Pons (tissue), 1 donor: ENCODE measurements at regions not wholly inside any gene's neighbourhood (a gene's known extent, or its start where the extent isn't known, plus 50 kb on each side); places are given as distances from the start of the nearest gene placed in this dataset.

Experiments
- DNase-seq: peaks from one replicate; pipeline ENCODE4 v3.0.0-alpha.2; 2016; ENCODE audit warnings: low spot score

GRCh38 chr5:13567819-13568218 is 376.7 kb downstream of the DNAH5 start:
- no peak for DNase-seq

GRCh38 chr5:13566871-13567339 is 377.6 kb downstream of the DNAH5 start:
- no peak for DNase-seq

- no peak for DNase-seq
Measured at GRCh38 chr5:13558408-13558807, 386.1 kb downstream of the DNAH5 start.

DNA sequence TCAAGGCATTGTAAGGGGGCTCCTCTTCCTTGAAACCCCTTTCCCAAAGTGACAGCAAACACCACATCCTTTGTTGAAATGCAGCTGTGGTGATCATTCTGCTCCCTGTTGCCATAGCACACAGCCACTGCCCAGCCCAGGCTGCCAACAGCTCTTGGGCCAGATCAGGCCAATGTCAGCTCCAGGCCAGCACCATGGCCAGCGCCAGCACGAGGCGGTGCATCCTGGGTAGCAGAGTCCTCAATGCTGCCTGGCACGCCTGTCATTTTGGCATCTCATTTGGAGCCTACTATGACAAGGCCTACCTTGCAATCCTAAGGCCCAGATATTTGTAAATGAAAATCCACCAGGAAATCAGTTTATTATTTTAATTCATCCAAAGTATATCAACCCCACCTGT is 390.6 kb downstream of the DNAH5 start:
- DNase-seq: no peak

DNA sequence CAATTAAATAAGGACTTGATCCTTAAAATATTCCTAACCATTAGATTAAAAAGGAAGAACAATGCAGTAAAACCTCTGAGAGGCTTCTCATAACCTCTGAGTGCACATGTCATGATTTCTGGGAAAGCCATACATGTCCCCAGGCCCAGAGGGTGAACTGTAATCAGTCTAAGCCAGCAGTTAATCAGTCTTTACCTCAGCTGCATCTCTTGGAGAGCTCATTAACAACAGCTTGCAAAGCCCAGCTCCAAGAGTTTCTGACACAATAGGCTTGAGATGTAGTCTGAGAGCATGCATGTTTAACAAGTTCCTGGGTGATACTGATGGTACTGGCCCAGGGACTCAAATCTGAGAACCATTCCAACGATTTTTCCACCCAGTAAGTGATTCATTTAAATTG is 392.1 kb downstream of the DNAH5 start:
- DNase-seq: no peak

GRCh38 chr5:13551645-13552044 is 392.8 kb downstream of the DNAH5 start:
- no peak for DNase-seq

DNA sequence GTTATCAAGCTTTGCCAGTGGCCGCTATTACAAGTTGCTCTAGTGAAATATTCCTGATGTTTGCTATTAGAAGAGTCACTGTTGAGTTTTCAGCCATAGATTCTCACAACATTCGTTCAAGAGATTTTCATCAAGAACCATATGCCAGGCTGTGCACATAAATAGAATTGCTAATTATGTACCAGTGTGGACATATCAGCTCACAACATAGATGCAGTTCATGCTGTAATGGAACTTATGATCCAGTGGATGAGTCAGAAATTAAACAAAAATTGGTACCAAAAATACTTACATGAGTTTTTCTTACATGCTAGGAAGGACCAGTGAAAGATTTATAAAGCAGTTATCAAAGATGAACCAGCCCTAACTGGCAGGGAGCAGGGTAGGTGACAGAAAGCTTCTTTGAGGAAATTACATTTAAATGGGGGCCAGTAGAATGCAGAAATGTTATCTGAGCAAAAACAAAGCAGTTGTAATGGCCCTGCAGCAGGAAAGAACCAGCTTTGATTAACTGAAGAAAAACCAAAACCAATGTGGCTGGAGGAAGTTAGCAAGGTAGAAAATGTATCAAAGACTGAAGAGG is 404.2 kb downstream of the DNAH5 start:
- no peak for DNase-seq

DNA sequence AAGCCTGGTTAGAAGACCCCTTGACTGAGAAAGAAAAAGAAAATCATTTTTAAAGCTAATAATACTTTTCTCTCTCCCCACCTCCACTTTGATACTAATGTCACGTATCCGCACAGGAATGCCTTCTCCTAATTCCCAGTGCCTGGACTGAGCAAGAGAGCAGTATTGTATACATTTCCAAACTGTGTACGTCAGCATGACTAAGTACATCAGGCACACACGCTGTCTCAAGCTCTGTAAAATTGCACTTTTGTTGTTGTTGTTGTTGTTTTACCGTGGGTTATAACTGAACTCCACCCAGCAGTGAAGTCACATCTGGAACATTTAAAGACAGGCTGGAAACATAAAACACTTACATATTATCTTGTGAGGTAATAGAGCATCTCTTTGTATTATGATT is 407.6 kb downstream of the DNAH5 start:
- no peak for DNase-seq

DNA sequence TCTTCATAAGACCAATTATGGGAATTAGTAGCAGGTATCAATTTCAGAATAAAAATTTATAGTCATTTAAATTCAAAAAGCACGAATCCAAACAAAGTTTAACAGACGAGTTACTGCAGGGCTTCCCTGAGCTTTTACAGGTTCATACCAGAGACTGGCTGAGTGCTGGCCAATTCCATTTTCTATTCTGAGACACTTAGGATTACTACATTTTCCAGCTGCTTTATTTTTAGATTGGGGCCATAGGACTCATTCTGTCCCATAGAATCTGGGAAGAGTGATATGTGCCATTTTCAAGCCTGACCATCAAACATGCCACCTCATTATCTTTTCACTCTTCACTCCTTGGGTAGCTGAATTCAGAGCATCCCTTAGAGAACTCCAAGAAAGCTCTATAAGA is 410.7 kb downstream of the DNAH5 start:
- no peak for DNase-seq

DNA sequence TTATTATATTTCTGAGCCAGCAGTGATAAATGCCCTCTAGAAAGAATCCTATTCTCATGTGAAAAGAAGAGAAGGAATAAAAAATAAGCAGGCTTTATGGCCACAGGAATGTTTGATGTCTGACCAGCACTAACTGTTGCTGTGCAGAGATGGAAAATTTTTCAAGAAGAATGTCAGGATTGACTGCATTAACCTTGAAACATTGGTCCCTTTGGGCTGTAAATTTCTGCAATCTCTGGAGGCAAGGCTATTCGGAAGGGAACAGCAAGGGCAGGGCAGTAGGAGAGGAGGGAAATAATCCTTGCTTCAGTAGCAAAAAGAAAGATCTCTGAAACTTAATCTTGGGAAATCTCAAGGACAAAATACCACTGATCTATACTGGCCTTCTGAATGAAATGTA is 415.2 kb downstream of the DNAH5 start:
- no peak for DNase-seq

- DNase-seq: no peak
Measured at GRCh38 chr5:13524936-13525335, 419.6 kb downstream of the DNAH5 start.

DNA sequence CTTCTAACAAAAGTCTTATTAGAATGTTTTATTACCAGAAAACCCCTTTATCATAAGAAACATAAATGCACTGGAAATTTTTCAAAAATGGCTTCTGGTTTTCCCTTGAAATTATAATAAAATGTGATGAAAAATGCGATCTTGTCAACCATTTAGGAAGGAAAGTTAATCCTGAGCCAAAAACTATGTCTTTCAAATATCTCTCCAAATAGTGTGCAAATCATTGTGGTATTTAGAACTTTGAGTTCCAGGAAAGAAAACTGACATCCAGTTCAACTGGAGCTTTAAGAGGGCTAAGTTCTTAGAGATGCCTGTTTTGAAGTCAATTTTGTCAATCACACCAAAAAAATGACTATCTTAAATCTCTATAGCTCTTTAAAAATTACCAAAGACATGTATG is 425.4 kb downstream of the DNAH5 start:
- DNase-seq: no peak

- DNase-seq: no peak
Measured at GRCh38 chr5:13516195-13516594, 428.3 kb downstream of the DNAH5 start.

DNA sequence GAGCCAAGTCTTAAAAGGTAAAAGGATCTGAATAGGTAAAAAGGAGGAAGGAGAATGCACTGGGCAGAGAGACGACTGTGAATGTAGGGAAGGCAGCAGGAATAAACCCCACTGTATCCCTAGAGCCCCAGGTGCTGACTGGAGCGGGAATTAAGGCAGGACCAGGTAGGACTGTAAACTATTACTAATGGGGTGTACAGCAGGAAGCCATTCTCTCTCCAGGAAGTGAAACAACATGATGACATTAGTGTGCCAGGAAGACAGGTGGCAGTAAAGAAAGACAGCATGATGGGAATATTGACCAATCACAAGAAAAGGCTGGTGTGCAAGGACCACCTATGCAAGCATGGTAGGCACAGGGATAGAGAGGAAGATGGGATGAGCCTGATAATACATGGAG is 433.0 kb downstream of the DNAH5 start:
- no peak for DNase-seq

- no peak for DNase-seq
Measured at GRCh38 chr5:13510616-13511015, 433.9 kb downstream of the DNAH5 start.

DNA sequence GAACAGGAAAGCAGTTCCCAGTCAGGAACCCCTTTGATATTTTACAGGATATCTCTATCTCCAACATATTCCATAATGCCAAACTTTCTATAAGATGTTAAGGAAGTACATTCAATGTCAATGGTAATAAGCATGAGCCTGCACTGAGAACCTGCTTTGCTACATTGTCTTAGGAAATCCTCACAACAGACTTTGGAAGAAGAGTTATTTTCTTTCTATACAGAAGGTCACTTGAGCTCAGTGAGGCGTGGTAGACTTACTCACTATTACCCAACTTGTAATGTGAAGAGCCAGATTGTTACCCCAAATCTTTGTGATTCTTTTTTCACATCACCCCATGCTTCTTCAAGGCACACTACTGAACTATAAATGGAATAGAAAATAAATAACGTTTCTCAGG is 435.9 kb downstream of the DNAH5 start:
- no peak for DNase-seq

GRCh38 chr5:13505326-13505725 is 439.2 kb downstream of the DNAH5 start:
- no peak for DNase-seq

GRCh38 chr5:13503017-13503416 is 441.5 kb downstream of the DNAH5 start:
- DNase-seq: no peak

DNA sequence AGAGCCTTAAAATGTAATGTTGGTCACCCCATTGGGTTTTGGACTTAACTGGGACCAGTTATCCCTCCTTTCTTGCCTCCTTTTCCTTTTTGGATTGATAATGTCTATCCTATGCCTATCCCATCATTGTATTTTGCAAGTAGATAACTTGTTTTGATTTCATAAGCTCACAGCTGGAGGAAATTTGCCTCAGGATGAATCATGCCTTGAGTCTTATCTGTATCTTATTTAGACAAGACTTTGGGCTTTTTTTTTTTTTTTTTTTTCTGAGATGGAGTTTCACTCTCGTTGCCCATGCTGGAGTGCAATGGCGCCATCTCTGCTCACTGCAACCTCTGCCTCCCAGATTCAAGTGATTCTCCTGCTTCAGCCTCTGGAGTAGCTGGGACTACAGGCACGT is 443.3 kb downstream of the DNAH5 start:
- no peak for DNase-seq

- DNase-seq: no peak
Measured at GRCh38 chr5:13498279-13498678, 446.2 kb downstream of the DNAH5 start.

- no peak for DNase-seq
Measured at GRCh38 chr5:13488254-13488931, 456.1 kb downstream of the DNAH5 start.

GRCh38 chr5:13480834-13481233 is 463.7 kb downstream of the DNAH5 start:
- DNase-seq: no peak

DNA sequence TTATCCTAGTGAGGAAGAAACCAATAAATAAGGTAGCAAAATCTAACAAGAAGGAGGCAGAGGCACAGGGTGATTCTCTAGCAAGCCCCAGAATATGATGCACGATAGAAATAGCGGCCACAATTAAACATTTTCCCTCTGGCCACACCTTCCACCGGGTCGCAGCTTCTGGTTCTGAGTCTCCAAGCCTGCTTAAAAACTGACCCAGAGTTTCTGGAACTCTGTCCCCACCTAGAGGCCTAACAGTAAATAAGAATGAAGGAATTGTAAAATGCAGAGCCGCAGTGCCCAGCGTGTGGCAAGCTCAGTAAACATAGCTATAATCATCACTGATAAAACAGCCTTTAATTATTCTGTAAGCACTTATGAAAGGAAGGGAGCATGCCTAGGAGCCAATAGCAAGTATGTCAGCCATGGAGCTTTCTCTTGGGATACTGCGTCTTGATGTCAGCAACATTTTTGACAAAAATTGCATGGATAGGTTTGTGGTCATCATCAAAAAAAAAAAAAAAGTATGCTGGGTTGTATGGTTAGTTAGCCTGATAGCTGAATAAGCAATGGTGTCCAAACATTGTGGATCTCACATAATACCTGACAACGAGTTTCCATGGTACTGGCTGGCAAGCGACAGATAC is 465.5 kb downstream of the DNAH5 start:
- peak; percentile 72 for DNase-seq
